Pancreas (tissue), 10 donors: ENCODE measurements at regions not wholly inside any gene's neighbourhood (a gene's known extent, or its start where the extent isn't known, plus 50 kb on each side); places are given as distances from the start of the nearest gene placed in this dataset.

Experiments
- ATAC-seq, 4 donors: fragments of 200-7000 bp; cut with Tn5 transposase; one replicate each; pipeline versions ENCODE4 v1.8.0 to v1.9.1; 2020; ENCODE audit warnings: mild to moderate bottlenecking in 4 of 4, moderate library complexity in 4 of 4
- DNase-seq, 6 donors: peaks; one replicate each; pipeline ENCODE4 v3.0.0-alpha.2; 2020
- FAIRE-seq: peaks from 2 replicates; lab custom pipeline; 2012; peaks lifted over from hg19 to GRCh38; lab: Jason Lieb, UNC
- H3K27ac ChIP-seq, 4 donors: fragments of 200-600 bp; sonication (generic); 1 replicate in 3 of 4; 2 replicates in 1 of 4; pipeline versions ENCODE4 v1.5.0 to v1.8.0; 2020
- H3K27me3 ChIP-seq, 4 donors: fragments of 200-600 bp; one replicate each; pipeline ENCODE4 v1.8.0; 2021
- H3K36me3 ChIP-seq, 3 donors: fragments of 200-600 bp; sonication (generic) in 1 of 3; one replicate each; pipeline versions ENCODE4 v1.5.0 to v1.8.0; 2020 to 2021
- H3K4me1 ChIP-seq, 3 donors: fragments of 200-600 bp; one replicate each; pipeline ENCODE4 v1.8.0; 2021
- H3K4me3 ChIP-seq, 4 donors: fragments of 200-600 bp; sonication (generic) in 2 of 4; one replicate each; pipeline versions ENCODE4 v1.5.0 to v1.8.0; 2020 to 2021
- H3K9me3 ChIP-seq, 4 donors: fragments of 200-600 bp; one replicate each; pipeline ENCODE4 v1.8.0; 2021
- WGBS, 2 donors: extraction: QIAGEN DNeasy Blood & Tissue Kit; methylation state at CpG; one replicate each; pipeline ENCODE4 v1.1.7; 2013; 5-methylcytosine and 5-hydroxymethylcytosine counted together
- intact Hi-C, 3 donors: fragments of 100-400 bp; cut with DNase I; formaldehyde crosslinking; loops; one replicate each; pipeline versions ENCODE4 v1.11.1 to v1.14.2; 2022
- TF ChIP-seq, protein P1 (sequence below), 4 donors: fragments of 200-600 bp; sonication (generic) in 3 of 4; IDR thresholded peaks; one replicate each; pipeline versions ENCODE4 v1.5.0 to v1.8.0; 2021; ENCODE audit warnings: antibody characterized with exemption in 4 of 4
- donor health status: healthy with polysubstance abuse.
- donor health status: DM: no; HTN: no; CAD: no; lungs with moderate emphysema.
- donor health status: DM: no; HTN: no; CAD: no.
- donor health status: control.
- donor health status: control.
- donor health status: Bipolar disorder and iron deficiency.
- donor health status: DM: yes; HTN: yes; CAD: no.
- donor health status: DM: no; HTN: no; CAD: no.
- donor health status: DM: no; HTN: no; CAD: no.
- donor health status: DM: yes; HTN: yes; CAD: no.

DNA sequence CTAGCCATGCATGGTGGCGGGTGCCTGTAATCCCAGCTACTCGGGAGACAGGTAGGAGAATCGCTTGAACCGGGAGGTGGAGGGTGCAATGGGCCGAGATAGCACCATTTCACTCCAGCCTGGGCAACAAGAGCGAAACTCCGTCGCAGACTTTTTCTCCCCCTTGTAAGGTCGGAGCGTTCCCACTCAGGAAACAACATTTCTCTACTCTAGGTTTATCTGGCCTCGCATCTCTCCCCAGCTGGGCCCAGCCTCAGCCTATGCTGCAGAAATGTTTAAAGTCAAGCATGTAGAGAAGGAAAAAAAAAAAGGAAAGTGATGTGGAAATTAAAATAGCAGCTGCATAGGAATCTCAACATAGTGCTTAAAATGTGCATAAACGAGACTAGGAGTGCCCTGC, 172.3 kb downstream of the TRIM27 start:
- TF ChIP-seq, protein P1, sequence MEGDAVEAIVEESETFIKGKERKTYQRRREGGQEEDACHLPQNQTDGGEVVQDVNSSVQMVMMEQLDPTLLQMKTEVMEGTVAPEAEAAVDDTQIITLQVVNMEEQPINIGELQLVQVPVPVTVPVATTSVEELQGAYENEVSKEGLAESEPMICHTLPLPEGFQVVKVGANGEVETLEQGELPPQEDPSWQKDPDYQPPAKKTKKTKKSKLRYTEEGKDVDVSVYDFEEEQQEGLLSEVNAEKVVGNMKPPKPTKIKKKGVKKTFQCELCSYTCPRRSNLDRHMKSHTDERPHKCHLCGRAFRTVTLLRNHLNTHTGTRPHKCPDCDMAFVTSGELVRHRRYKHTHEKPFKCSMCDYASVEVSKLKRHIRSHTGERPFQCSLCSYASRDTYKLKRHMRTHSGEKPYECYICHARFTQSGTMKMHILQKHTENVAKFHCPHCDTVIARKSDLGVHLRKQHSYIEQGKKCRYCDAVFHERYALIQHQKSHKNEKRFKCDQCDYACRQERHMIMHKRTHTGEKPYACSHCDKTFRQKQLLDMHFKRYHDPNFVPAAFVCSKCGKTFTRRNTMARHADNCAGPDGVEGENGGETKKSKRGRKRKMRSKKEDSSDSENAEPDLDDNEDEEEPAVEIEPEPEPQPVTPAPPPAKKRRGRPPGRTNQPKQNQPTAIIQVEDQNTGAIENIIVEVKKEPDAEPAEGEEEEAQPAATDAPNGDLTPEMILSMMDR (IDR thresholded peaks at IDR 0.05): no peak
- no peak overlapping the region for H3K4me3 ChIP-seq
- peaks cover 3 to 76% (median 10%) of the 10 kb centered on the region in 4 donors for H3K27me3 ChIP-seq
- H3K9me3 ChIP-seq: no peaks in the 10 kb centered on the region
- H3K36me3 ChIP-seq: no peaks in the 10 kb centered on the region
- FAIRE-seq (no peak), DNase-seq (no peak), ATAC-seq (no peak)
- intact Hi-C loops: no loop called here
- no peak overlapping the region for H3K27ac ChIP-seq
- 23 to 30% methylated on average over 12 of the region's 12 CpGs for WGBS, 2 donors
- no peaks in the 10 kb centered on the region for H3K4me1 ChIP-seq

DNA sequence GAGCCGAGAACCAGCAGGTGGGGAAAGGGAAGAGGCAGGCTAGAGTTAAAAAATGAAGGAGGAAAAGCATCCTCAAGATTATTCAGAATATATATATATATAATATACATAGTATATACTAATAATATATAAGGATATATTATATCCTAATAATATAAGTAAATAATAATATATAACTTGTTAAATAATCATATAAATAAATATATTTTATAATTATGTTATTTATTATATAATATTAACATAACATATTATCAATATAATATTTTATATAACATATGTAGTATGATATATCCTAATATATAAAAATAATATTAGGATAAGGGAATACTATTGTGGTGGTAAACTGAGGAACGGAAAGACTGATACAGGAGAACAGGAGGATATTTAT, 171.8 kb downstream of the TRIM27 start:
- intact Hi-C loops: no loop called here
- H3K27ac ChIP-seq: no peak overlapping the region
- H3K4me3 ChIP-seq: no peak overlapping the region
- WGBS, 2 donors: 58 to 65% methylated on average over 2 of the region's 2 CpGs
- TF ChIP-seq, protein P1 (IDR thresholded peaks at IDR 0.05): no peak
- DNase-seq (no peak), FAIRE-seq (peak; percentile 89), ATAC-seq (no peak)
- no peaks in the 10 kb centered on the region for H3K36me3 ChIP-seq
- peaks cover 3 to 78% (median 10%) of the 10 kb centered on the region in 4 donors for H3K27me3 ChIP-seq
- no peaks in the 10 kb centered on the region for H3K4me1 ChIP-seq
- no peaks in the 10 kb centered on the region for H3K9me3 ChIP-seq

DNA sequence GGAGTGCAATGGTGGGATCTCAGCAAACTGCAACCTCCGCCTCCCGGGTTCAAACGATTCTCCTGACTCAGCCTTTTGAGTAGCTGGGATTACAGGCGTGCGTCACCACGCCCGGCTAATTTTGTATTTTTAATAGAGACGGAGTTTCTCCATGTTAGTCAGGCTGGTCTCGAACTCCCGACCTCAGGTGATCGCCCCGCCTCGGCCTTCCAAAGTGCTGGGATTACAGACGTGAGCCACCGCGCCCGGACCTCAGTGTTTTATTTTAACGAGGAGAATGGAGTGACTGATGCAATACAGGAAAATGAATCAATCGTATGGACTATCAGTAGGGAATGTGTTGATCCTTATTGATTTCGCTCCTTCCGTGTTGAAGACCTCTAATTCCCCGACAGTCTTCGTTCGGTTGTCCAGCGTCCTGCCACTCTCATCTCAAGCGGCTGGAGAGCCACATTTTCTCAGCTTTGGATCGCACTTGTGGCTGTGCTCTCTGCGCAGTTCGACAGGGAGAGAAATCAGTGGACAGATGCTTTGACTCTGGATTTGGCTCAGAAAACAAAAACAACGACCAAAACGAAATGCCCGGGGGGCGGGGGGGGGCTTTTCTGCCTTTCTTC, 166.2 kb downstream of the TRIM27 start:
- Histone ChIP-seq H3K36me3 (no peaks in the 10 kb centered on the region), H3K27me3 (peaks cover 7 to 68% (median 10%) of the 10 kb centered on the region in 4 donors), H3K27ac (no peak overlapping the region), H3K4me1 (no peaks in the 10 kb centered on the region), H3K9me3 (no peaks in the 10 kb centered on the region), H3K4me3 (no peak overlapping the region)
- no peak for DNase-seq
- FAIRE-seq: no peak
- TF ChIP-seq, protein P1 (IDR thresholded peaks at IDR 0.05): no peak
- no peak for ATAC-seq
- WGBS, 2 donors: 17 to 21% methylated on average over 33 of the region's 33 CpGs
- intact Hi-C loops: no loop called here

DNA sequence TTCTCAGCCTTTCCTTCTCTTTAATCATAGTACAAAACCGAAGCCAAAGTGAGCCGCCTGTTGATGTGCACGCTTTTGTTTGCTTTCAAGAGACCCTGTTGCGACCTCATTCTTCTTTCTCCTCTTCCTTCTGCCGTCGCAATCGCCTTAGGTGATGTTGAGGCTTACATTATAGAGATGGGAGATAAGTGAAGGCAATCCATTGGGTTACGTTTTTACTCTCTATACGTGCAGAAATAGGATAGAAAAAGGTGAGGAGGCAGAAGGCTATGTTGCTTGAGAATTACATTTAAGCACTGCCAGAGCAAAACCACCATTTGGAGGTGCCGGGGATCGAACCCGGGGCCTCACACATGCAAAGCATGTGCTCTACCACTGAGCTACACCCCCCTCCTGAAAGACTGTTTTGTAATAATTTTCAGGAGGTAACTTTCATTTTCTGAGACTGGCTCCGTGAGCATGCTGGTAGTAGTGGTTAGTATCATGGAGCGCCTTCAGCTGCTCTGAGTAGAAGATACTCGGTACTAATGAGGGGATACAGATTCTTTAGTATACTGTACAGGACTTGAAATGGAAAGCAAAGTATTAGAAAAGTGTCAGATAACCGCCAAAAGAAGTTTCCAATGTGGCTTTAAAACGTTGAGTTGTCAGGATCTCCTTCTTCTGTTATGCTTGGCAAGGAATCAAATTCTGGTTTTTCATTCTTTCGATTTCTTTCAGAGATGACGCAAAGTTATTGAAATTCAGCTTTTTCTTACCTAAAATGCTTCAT, 165.6 kb downstream of the TRIM27 start:
- DNase-seq: no peak
- 20 to 22% methylated on average over 19 of the region's 19 CpGs for WGBS, 2 donors
- ATAC-seq: no peak

More for the DNA sequence above, 165.6 kb downstream of the TRIM27 start:
- Histone ChIP-seq H3K9me3 (no peaks in the 10 kb centered on the region), H3K27ac (no peak overlapping the region), H3K4me3 (no peak overlapping the region), H3K27me3 (peaks cover 5 to 71% (median 9%) of the 10 kb centered on the region in 4 donors), H3K4me1 (no peaks in the 10 kb centered on the region), H3K36me3 (no peaks in the 10 kb centered on the region)
- intact Hi-C loops: no loop called here
- no peak for FAIRE-seq
- TF ChIP-seq, protein P1 (IDR thresholded peaks at IDR 0.05): no peak
